Common myeloid progenitor, CD34-positive (primary cell): ENCODE measurements at regions not wholly inside any gene's neighbourhood (a gene's known extent, or its start where the extent isn't known, plus 50 kb on each side); places are given as distances from the start of the nearest gene placed in this dataset.

ENCODE experiments used
- CTCF ChIA-PET: fragments of 350-600 bp; sonication (Branson Sonifier 250); formaldehyde crosslinking; loops from one replicate; lab custom pipeline; 2021; ENCODE audit warnings: antibody characterized with exemption; lab: Charles Lee
- POLR2A ChIA-PET: fragments of 350-600 bp; sonication (Branson Sonifier 250); formaldehyde crosslinking; loops from one replicate; lab custom pipeline; 2021; ENCODE audit warnings: antibody characterized with exemption; lab: Charles Lee
- DNase-seq, 3 donors: peaks; one replicate each; pipeline versions ENCODE4 v3.0.0 to v3.0.0-alpha.2; 2013
- H3K27ac ChIP-seq, 2 experiments: 1 replicate in 1 of 2; 2 replicates in 1 of 2; pipeline ENCODE4 v1.7.0; 2013; ENCODE audit warnings: inconsistent platforms in 2 of 2, low read length in 2 of 2, mild to moderate bottlenecking in 2 of 2, low read depth in 1 of 2, moderate library complexity in 1 of 2; ENCODE audit not compliant: severe bottlenecking in 2 of 2, insufficient read depth in 1 of 2, poor library complexity in 1 of 2
- H3K27me3 ChIP-seq, 5 experiments: replicated peaks in 2 of 5; 1 replicate in 3 of 5; 2 replicates in 2 of 5; pipeline versions ENCODE4 v1.6.1 to v1.7.0; 2013; ENCODE audit warnings: low read length in 4 of 5, mild to moderate bottlenecking in 2 of 5, moderate library complexity in 2 of 5, inconsistent platforms in 1 of 5; ENCODE audit not compliant: insufficient read depth in 5 of 5, control insufficient read depth in 4 of 5
- H3K36me3 ChIP-seq, 4 experiments: 1 replicate in 2 of 4; 2 replicates in 2 of 4; pipeline versions ENCODE4 v1.6.1 to v1.7.0; 2013; ENCODE audit warnings: low read length in 3 of 4, control low read depth in 1 of 4, mild to moderate bottlenecking in 1 of 4; ENCODE audit not compliant: control insufficient read depth in 4 of 4, insufficient read depth in 4 of 4
- H3K4me1 ChIP-seq, 4 experiments: 1 replicate in 3 of 4; 2 replicates in 1 of 4; pipeline versions ENCODE4 v1.6.1 to v1.7.1; 2013; ENCODE audit warnings: low read length in 3 of 4, mild to moderate bottlenecking in 3 of 4, control low read depth in 1 of 4, inconsistent platforms in 1 of 4, moderate library complexity in 1 of 4; ENCODE audit not compliant: control insufficient read depth in 4 of 4, insufficient read depth in 4 of 4; ENCODE audit errors: control extremely low read depth in 1 of 4
- H3K4me3 ChIP-seq, 7 experiments: 1 replicate in 4 of 7; 2 replicates in 3 of 7; pipeline versions ENCODE4 v1.5.1 to v1.7.0; 2013; ENCODE audit warnings: mild to moderate bottlenecking in 7 of 7, low read length in 6 of 7, moderate library complexity in 6 of 7, inconsistent platforms in 2 of 7, low read depth in 2 of 7, control low read depth in 1 of 7; ENCODE audit not compliant: insufficient read depth in 4 of 7, control insufficient read depth in 1 of 7; ENCODE audit errors: extremely low read depth in 1 of 7
- H3K9me3 ChIP-seq, 5 experiments: 1 replicate in 4 of 5; 2 replicates in 1 of 5; pipeline versions ENCODE4 v1.6.1 to v1.7.1; 2013; ENCODE audit warnings: low read length in 4 of 5, mild to moderate bottlenecking in 2 of 5, inconsistent platforms in 1 of 5, low read depth in 1 of 5, moderate library complexity in 1 of 5; ENCODE audit not compliant: control insufficient read depth in 4 of 5, insufficient read depth in 2 of 5; ENCODE audit errors: control extremely low read depth in 1 of 5
- WGBS: methylation state at CpG from one replicate; pipeline ENCODE4 v1.1.5; 2013; ENCODE audit not compliant: insufficient coverage; 5-methylcytosine and 5-hydroxymethylcytosine counted together

GRCh38 chr9:99561961-99562565 is 259.6 kb upstream of the NR4A3 start:
- ChIA-PET CTCF (no interaction called here), POLR2A (no interaction called here)
- 100% methylated on average over 2 of the region's 2 CpGs for WGBS
- no peaks in the 10 kb centered on the region for H3K36me3 ChIP-seq
- no peaks in the 10 kb centered on the region for H3K27me3 ChIP-seq
- H3K4me3 ChIP-seq = no peak overlapping the region
- no peak for DNase-seq
- H3K27ac ChIP-seq = no peak overlapping the region
- H3K9me3 ChIP-seq = peaks cover under 1 to 15% (median 1%) of the 10 kb centered on the region in 5 experiments
- H3K4me1 ChIP-seq = peaks cover 0 to 2% (median 0%) of the 10 kb centered on the region in 4 experiments

- WGBS = 94% methylated on average over 4 of the region's 6 CpGs
- ChIA-PET CTCF (no interaction called here), POLR2A (no interaction called here)
- Histone ChIP-seq H3K4me3 (no peak overlapping the region), H3K9me3 (peaks cover 0 to 7% (median 0%) of the 10 kb centered on the region in 5 experiments), H3K27me3 (no peaks in the 10 kb centered on the region), H3K4me1 (peaks cover 0 to 2% (median 0%) of the 10 kb centered on the region in 4 experiments), H3K27ac (no peak overlapping the region), H3K36me3 (no peaks in the 10 kb centered on the region)
- DNase-seq = no peak
These were observed 258.3 kb upstream of the NR4A3 start for GRCh38 chr9:99563364-99563763.

- H3K4me1 ChIP-seq = peaks cover 0 to 2% (median 0%) of the 10 kb centered on the region in 4 experiments
These were observed 256.5 kb upstream of the NR4A3 start for GRCh38 chr9:99565203-99565602.

GRCh38 chr9:99567436-99567835 is 254.2 kb upstream of the NR4A3 start:
- ChIA-PET POLR2A (interaction anchor here (0.6 kb wide), 1 partner anchor 1953 kb away, joined by 3 read pairs; no protein-coding TSS in a partner anchor), CTCF (no interaction called here)
- no peaks in the 10 kb centered on the region for H3K27me3 ChIP-seq
- no peaks in the 10 kb centered on the region for H3K9me3 ChIP-seq
- no peaks in the 10 kb centered on the region for H3K4me1 ChIP-seq
- no peak overlapping the region for H3K4me3 ChIP-seq
- DNase-seq = no peak
- WGBS = 90% methylated on average over 1 of the region's 2 CpGs
- H3K27ac ChIP-seq = no peak overlapping the region
- no peaks in the 10 kb centered on the region for H3K36me3 ChIP-seq

More at GRCh38 chr9:99565203-99565602, 256.5 kb upstream of the NR4A3 start:
- Histone ChIP-seq H3K27me3 (no peaks in the 10 kb centered on the region), H3K36me3 (no peaks in the 10 kb centered on the region), H3K9me3 (peaks cover 0 to 1% (median 0%) of the 10 kb centered on the region in 5 experiments), H3K4me3 (no peak overlapping the region), H3K27ac (no peak overlapping the region)
- ChIA-PET POLR2A (no interaction called here), CTCF (interaction anchor here (0.9 kb wide), 1 partner anchor 10 kb away, joined by 3 read pairs; no protein-coding TSS in a partner anchor)
- DNase-seq = no peak
- 98% methylated on average over 7 of the region's 8 CpGs for WGBS

GRCh38 chr9:99569840-99570239 is 251.8 kb upstream of the NR4A3 start:
- H3K27me3 ChIP-seq = no peaks in the 10 kb centered on the region
- POLR2A ChIA-PET = no interaction called here
- H3K9me3 ChIP-seq = no peaks in the 10 kb centered on the region
- CTCF ChIA-PET = no interaction called here
- H3K36me3 ChIP-seq = no peaks in the 10 kb centered on the region
- no peak overlapping the region for H3K4me3 ChIP-seq
- no peak for DNase-seq
- no peaks in the 10 kb centered on the region for H3K4me1 ChIP-seq
- WGBS = 100% methylated on average over 1 of the region's 2 CpGs
- no peak overlapping the region for H3K27ac ChIP-seq

- H3K4me3 ChIP-seq = no peak overlapping the region
- CTCF ChIA-PET = no interaction called here
- POLR2A ChIA-PET = no interaction called here
- DNase-seq = no peak
- no peak overlapping the region for H3K27ac ChIP-seq
- no peaks in the 10 kb centered on the region for H3K36me3 ChIP-seq
- H3K27me3 ChIP-seq = no peaks in the 10 kb centered on the region
- no peaks in the 10 kb centered on the region for H3K4me1 ChIP-seq
- H3K9me3 ChIP-seq = no peaks in the 10 kb centered on the region
- 100% methylated on average over 4 of the region's 4 CpGs for WGBS
These were observed 249.1 kb upstream of the NR4A3 start for GRCh38 chr9:99572567-99572966.

GRCh38 chr9:99573085-99573484 is 248.6 kb upstream of the NR4A3 start:
- DNase-seq = no peak
- WGBS = 96% methylated on average over 3 of the region's 5 CpGs
- CTCF ChIA-PET = no interaction called here

More at GRCh38 chr9:99573085-99573484, 248.6 kb upstream of the NR4A3 start:
- Histone ChIP-seq H3K27me3 (no peaks in the 10 kb centered on the region), H3K36me3 (no peaks in the 10 kb centered on the region), H3K4me1 (no peaks in the 10 kb centered on the region), H3K27ac (no peak overlapping the region), H3K4me3 (no peak overlapping the region), H3K9me3 (no peaks in the 10 kb centered on the region)
- POLR2A ChIA-PET = no interaction called here
